Caco-2 (cell line): ENCODE measurements at regions not wholly inside any gene's neighbourhood (a gene's known extent, or its start where the extent isn't known, plus 50 kb on each side); places are given as distances from the start of the nearest gene placed in this dataset.

ENCODE experiments used
- BruUV-seq: library from RNA; stranded (reverse); fragments of 400-500 nt; replicated peaks from 2 replicates; lab custom pipeline; 2021; lab: Mats Ljungman, UMichigan
- CTCF ChIA-PET: fragments of 300-600 bp; sonication (Branson Sonifier 250); formaldehyde crosslinking; loops from one replicate; lab custom pipeline; 2022; ENCODE audit warnings: antibody characterized with exemption; lab: Charles Lee
- POLR2A ChIA-PET: fragments of 300-600 bp; sonication (Branson Sonifier 250); formaldehyde crosslinking; loops from one replicate; lab custom pipeline; 2022; ENCODE audit warnings: antibody characterized with exemption; lab: Charles Lee
- DNase-seq, 2 experiments: peaks; one replicate each; pipeline versions ENCODE4 v3.0.0 to v3.0.0-alpha.2; 2020 to 2022
- H3K27me3 ChIP-seq: replicated peaks from 2 replicates; pipeline ENCODE4 v1.6.0; 2011; ENCODE audit warnings: low read length; ENCODE audit not compliant: control insufficient read depth, insufficient read depth
- H3K36me3 ChIP-seq: 2 replicates; pipeline ENCODE4 v1.5.1; 2011; ENCODE audit warnings: low read length; ENCODE audit not compliant: control insufficient read depth, insufficient read depth
- H3K4me1 ChIP-seq: fragments of 250-450 bp; sonication (Bioruptor Pico); 2 replicates; pipeline ENCODE4 v1.5.1; 2020; ENCODE audit warnings: mild to moderate bottlenecking
- H3K4me3 ChIP-seq: 2 replicates; pipeline ENCODE4 v1.5.1; 2011; ENCODE audit warnings: low read depth, mild to moderate bottlenecking, control low read depth, low read length
- H3K9me3 ChIP-seq: fragments of 250-450 bp; sonication (Bioruptor Pico); 2 replicates; pipeline ENCODE4 v1.5.1; 2020; ENCODE audit warnings: mild to moderate bottlenecking, moderate library complexity
- H3K27ac Mint-ChIP-seq: one replicate; pipeline ENCODE4 v1.8.0; 2022; ENCODE audit warnings: mixed read lengths; ENCODE audit not compliant: unreplicated experiment
- H3K27me3 Mint-ChIP-seq: one replicate; pipeline ENCODE4 v1.8.0; 2022; ENCODE audit warnings: mixed read lengths; ENCODE audit not compliant: insufficient read depth, unreplicated experiment
- H3K36me3 Mint-ChIP-seq: one replicate; pipeline ENCODE4 v1.8.0; 2022; ENCODE audit warnings: mild to moderate bottlenecking, mixed read lengths; ENCODE audit not compliant: insufficient read depth, unreplicated experiment
- H3K4me1 Mint-ChIP-seq: one replicate; pipeline ENCODE4 v1.8.0; 2022; ENCODE audit warnings: low read depth, mixed read lengths; ENCODE audit not compliant: unreplicated experiment
- H3K4me3 Mint-ChIP-seq: one replicate; pipeline ENCODE4 v1.8.0; 2022; ENCODE audit warnings: mild to moderate bottlenecking, moderate library complexity, mixed read lengths; ENCODE audit not compliant: unreplicated experiment
- H3K9me3 Mint-ChIP-seq: one replicate; pipeline ENCODE4 v1.8.0; 2022; ENCODE audit warnings: mixed read lengths; ENCODE audit not compliant: unreplicated experiment
- CTCF ChIP-seq, 2 experiments: fragments of 200-600 bp in 1 of 2; IDR thresholded peaks; 1 replicate in 1 of 2; 2 replicates in 1 of 2; pipeline versions ENCODE4 v1.5.1 to v1.8.0; 2011 to 2022; ENCODE audit warnings: antibody characterized with exemption in 1 of 2, control low read depth in 1 of 2, inconsistent platforms in 1 of 2, low read depth in 1 of 2, low read length in 1 of 2, mild to moderate bottlenecking in 1 of 2, moderate library complexity in 1 of 2; ENCODE audit not compliant: insufficient read depth in 1 of 2, severe bottlenecking in 1 of 2, unreplicated experiment in 1 of 2
- intact Hi-C: fragments of 100-400 bp; cut with micrococcal nuclease; formaldehyde crosslinking; loops from one replicate; pipeline ENCODE4 v1.10.0; 2022; ENCODE audit not compliant: unreplicated experiment

GRCh38 chr5:21070858-21071257, 1082.9 kb upstream of the CDH18 start:
- Mint-ChIP-seq H3K27me3 (no peaks in the 10 kb centered on the region), H3K4me1 (no peaks in the 10 kb centered on the region), H3K36me3 (no peaks in the 10 kb centered on the region), H3K4me3 (no peak overlapping the region), H3K27ac (no peak overlapping the region), H3K9me3 (no peaks in the 10 kb centered on the region)
- no TSS peak for BruUV-seq
- no peak overlapping the region for H3K4me3 ChIP-seq
- intact Hi-C loops = no loop called here
- TF ChIP-seq CTCF (IDR thresholded peaks at IDR 0.05; ENCODE audit: insufficient read depth in 1 of 2, low read depth in 1 of 2, low read length in 1 of 2, severe bottlenecking in 1 of 2, unreplicated experiment in 1 of 2) = no peak
- H3K9me3 ChIP-seq = no peaks in the 10 kb centered on the region
- ChIA-PET POLR2A (no interaction called here), CTCF (no interaction called here)
- no peaks in the 10 kb centered on the region for H3K4me1 ChIP-seq
- no peaks in the 10 kb centered on the region for H3K27me3 ChIP-seq
- DNase-seq = no peak
- no peaks in the 10 kb centered on the region for H3K36me3 ChIP-seq

- Mint-ChIP-seq H3K27me3 (no peaks in the 10 kb centered on the region), H3K4me3 (no peak overlapping the region), H3K4me1 (no peaks in the 10 kb centered on the region), H3K36me3 (no peaks in the 10 kb centered on the region), H3K27ac (no peak overlapping the region), H3K9me3 (peaks cover 3% of the 10 kb centered on the region)
- no peak for DNase-seq
- H3K9me3 ChIP-seq = 0 out of 2 replicates have a peak, but pooled peaks cover 4% of the 10 kb centered on the region
- no TSS peak for BruUV-seq
- H3K36me3 ChIP-seq = no peaks in the 10 kb centered on the region
- POLR2A ChIA-PET = no interaction called here
- TF ChIP-seq CTCF (IDR thresholded peaks at IDR 0.05; ENCODE audit: insufficient read depth in 1 of 2, low read depth in 1 of 2, low read length in 1 of 2, severe bottlenecking in 1 of 2, unreplicated experiment in 1 of 2) = no peak
- no peaks in the 10 kb centered on the region for H3K27me3 ChIP-seq
- CTCF ChIA-PET = no interaction called here
- no peak overlapping the region for H3K4me3 ChIP-seq
- intact Hi-C loops = no loop called here
- H3K4me1 ChIP-seq = no peaks in the 10 kb centered on the region
Observed at GRCh38 chr5:21067724-21068123, 1079.7 kb upstream of the CDH18 start.

GRCh38 chr5:21063146-21063545, 1075.1 kb upstream of the CDH18 start:
- Mint-ChIP-seq H3K9me3 (peaks cover 8% of the 10 kb centered on the region), H3K36me3 (no peaks in the 10 kb centered on the region), H3K27ac (no peak overlapping the region), H3K4me3 (no peak overlapping the region), H3K27me3 (no peaks in the 10 kb centered on the region), H3K4me1 (no peaks in the 10 kb centered on the region)
- intact Hi-C loops = no loop called here
- Histone ChIP-seq H3K4me1 (no peaks in the 10 kb centered on the region), H3K36me3 (no peaks in the 10 kb centered on the region), H3K9me3 (0 out of 2 replicates have a peak, but pooled peaks cover 4% of the 10 kb centered on the region), H3K4me3 (no peak overlapping the region), H3K27me3 (no peaks in the 10 kb centered on the region)
- no peak for DNase-seq
- no TSS peak for BruUV-seq
- ChIA-PET POLR2A (no interaction called here), CTCF (no interaction called here)
- TF ChIP-seq CTCF (IDR thresholded peaks at IDR 0.05; ENCODE audit: insufficient read depth in 1 of 2, low read depth in 1 of 2, low read length in 1 of 2, severe bottlenecking in 1 of 2, unreplicated experiment in 1 of 2) = no peak
